ENCODE measurements at regions not wholly inside any gene's neighbourhood (a gene's known extent, or its start where the extent isn't known, plus 50 kb on each side); places are given as distances from the start of the nearest gene placed in this dataset.
"Not testable (repeated sequence)": the region's sequence is repeated elsewhere in the genome, so short reads cannot be mapped to it uniquely, and the experiment has no call there.

DNA sequence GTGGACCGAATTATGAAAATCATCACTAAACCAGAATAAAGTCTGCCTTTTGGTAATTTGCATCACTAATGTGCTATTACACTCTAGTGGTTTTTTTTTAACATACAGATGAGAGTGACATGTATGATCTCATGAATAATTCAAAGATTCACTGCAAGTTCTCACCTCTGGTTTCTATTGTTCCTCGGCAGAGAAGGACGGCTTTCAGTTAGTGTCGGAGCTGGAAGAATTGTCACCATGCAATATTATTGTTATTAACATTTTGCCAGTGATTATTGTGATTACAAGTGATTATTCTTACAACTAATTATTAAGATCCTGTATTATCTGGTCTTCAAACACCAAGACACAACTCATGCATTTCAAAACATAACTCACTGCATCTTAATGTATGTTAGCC lies 366.6 kb upstream of the RPS23 start:
- no peak for DNase-seq (ENCODE audit: low spot score)

DNA sequence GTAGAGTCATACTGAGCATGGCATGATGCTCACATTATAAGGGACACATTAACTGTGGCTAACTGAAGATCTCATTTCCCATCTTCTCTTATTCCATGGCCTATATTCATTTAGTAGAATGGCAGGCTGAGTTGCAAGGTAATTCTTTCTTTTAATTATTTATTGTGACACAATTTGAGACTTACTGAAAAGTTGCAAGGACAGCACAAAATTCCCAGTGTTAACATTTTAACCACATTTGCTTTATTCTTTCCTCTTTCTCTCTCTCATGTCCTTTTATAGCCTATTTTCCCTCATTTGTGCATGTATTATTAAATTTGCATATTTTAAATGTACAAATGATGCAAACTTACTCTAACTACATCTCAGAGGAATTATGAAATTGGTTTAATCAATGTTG lies 366.1 kb upstream of the RPS23 start:
- DNase-seq (ENCODE audit: low spot score) = no peak

DNA sequence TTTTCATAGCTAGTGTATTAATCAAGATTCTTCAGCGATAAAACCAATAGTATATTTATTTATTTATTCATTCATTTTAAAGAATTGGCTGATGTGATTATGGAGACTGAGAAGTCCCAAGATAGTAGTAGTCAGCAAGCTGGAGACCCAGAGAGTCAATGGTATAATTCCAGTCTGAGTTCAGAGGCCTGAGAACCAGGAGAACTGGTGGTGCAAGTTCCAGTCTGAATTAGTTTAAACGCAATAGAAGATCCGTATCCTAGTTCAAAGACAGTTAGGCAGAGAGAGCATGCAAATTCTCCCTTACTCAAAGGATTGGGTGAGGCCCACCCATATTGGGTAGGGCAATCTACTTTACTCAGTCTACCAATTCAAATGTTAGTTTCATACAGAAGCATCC lies 364.2 kb upstream of the RPS23 start:
- DNase-seq (ENCODE audit: low spot score) = no peak

- DNase-seq (ENCODE audit: low spot score) = peak; percentile 93
Observed at GRCh38 chr5:82641331-82642003, 363.3 kb upstream of the RPS23 start.

GRCh38 chr5:82640916-82641315 lies 362.8 kb upstream of the RPS23 start:
- peak; percentile 51 for DNase-seq (ENCODE audit: low spot score)

DNA sequence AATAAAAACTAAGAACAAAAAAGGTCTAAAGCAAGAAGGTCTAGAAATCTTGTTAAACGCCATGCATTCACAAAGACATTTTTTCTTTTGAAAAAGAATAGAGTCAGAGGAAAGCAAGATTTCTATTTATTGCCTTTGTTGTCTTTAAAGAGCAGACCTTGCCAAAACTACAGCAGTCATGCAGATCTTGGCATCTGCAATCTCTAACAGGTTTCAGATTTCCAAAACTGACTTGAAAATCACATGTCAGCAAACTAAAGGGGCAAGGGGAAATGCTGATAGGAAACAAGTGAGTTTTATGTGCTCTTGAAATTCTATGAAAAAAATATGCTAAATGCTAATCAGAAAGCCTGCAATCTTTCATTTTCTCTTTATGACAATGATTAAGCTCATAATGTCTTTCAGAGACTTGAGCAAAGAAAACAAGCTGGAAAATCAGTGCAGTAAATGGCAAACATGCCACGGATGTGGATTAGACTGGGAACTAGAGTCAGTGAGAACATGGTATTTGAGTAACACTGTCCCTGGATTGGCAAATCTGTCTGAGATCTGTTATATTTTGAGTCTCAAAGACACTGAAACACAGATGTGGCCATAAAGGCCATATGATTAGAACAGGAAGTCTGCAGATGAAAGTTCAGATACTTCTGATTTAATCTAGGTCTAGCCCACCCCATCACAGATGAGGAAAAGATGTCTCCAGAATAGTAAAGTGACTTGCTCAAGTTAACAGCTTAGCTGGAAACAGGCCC lies 361.4 kb upstream of the RPS23 start:
- DNase-seq (ENCODE audit: low spot score) = no peak

- no peak for DNase-seq (ENCODE audit: low spot score)
Observed at GRCh38 chr5:82636591-82636990, 358.4 kb upstream of the RPS23 start.

GRCh38 chr5:82635561-82636288 lies 357.6 kb upstream of the RPS23 start:
- DNase-seq (ENCODE audit: low spot score) = no peak

DNA sequence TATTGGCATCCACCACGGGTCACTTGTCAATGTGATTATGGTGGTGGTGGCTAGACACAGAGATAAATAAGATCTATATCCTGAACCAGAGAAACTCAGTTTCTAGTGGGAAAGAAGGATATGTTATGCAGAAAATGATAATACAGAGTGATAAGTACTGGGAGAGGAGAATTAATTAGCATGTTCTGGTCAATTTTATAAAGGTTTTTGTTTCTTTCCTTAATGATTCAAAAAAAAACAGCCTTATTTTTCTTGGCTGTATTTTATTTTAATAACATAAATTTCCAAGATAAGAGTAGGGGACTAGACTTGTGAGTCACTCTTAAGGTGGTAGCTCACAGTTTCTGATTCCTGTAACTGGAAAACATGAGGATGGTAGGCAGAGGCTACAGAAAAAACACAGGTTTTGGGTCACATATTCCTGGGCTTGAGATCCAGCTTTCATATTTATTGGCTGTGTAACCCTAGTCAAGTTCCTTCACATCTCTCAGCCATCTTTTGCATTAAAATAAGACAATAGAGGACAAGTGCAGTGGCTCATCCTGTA lies 350.3 kb upstream of the RPS23 start:
- no peak for DNase-seq (ENCODE audit: low spot score)

GRCh38 chr5:82626905-82627591 lies 348.9 kb upstream of the RPS23 start:
- not testable (repeated sequence) for DNase-seq (ENCODE audit: low spot score)

DNA sequence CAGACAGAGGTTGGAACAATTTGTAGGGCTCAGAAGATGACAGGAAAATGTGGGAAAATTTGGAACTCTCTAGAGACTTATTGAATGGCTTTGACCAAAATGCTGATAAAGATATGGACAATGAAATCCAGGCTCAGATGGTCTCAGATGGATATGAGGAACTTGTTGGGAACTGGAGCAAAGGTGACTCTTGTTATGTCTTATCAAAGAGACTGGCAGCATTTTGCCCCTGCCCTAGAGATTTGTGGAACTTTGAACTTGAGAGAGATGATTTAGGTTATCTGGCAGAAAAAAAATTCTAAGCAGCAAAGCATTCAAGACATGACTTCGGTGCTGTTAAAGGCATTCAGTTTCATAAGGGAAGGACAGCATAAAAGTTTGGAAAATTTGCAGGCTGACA lies 347.9 kb upstream of the RPS23 start:
- DNase-seq (ENCODE audit: low spot score) = not testable (repeated sequence)

- DNase-seq (ENCODE audit: low spot score) = no peak
Observed at GRCh38 chr5:82624062-82624461, 345.9 kb upstream of the RPS23 start.

DNA sequence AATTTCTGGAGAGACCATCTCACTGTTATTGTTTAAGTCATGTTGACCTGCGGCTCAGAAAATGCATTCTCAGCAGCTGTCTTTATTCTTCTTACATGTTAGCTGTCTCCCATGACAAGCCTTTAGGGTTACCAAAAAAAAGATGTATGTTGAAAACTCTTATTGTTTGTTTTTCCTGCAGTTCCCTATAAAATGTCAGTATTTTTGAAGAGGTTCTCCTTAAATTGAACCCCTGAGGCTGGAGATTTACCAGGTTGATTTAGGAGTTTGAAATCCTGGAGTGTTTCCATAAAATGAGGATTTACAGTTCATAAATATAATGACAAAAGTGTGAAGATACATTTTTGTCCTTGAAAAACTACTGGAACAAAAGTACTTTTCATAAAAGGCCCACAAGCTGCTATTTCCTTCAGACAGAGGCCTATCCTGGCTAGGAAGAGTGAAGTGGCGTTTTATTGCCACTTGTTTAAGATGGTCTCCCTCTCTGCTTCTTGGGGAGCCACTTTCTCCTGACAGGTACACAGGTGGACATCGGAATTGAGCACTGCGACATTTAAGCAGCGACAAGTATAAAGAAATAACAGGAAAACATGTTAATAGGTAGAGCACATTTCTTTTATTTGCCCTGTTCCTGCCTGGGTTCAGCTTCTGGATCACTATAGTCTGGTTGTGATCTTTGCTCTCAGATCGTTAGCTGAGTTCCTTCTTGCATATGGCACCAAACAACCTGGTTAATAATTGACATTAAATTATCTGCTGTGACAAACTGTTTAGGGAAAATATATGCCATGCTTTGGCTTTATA lies 344.8 kb upstream of the RPS23 start:
- no peak for DNase-seq (ENCODE audit: low spot score)

- no peak for DNase-seq (ENCODE audit: low spot score)
Observed at GRCh38 chr5:82622205-82622604, 344.1 kb upstream of the RPS23 start.

- no peak for DNase-seq (ENCODE audit: low spot score)
Observed at GRCh38 chr5:82620957-82621600, 342.9 kb upstream of the RPS23 start.

GRCh38 chr5:82619097-82619496 lies 340.9 kb upstream of the RPS23 start:
- no peak for DNase-seq (ENCODE audit: low spot score)

DNA sequence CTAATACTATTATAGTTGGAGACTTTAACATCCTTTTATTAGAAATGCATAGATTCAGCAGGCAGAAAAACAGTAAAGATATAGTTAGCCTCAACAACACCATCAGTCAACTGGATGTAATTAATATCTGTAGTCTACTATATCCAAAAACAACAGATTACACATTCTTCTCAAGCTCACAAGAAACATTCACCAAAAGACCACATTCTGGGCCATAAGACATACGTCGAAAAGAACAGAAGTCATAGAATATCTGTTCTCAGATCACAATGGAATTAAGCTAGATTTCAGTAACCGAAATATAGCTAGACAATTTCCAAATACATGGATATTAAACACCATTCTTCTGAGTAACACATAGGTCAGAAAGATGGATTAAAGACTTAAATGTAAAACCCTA lies 336.6 kb upstream of the RPS23 start:
- no peak for DNase-seq (ENCODE audit: low spot score)

DNA sequence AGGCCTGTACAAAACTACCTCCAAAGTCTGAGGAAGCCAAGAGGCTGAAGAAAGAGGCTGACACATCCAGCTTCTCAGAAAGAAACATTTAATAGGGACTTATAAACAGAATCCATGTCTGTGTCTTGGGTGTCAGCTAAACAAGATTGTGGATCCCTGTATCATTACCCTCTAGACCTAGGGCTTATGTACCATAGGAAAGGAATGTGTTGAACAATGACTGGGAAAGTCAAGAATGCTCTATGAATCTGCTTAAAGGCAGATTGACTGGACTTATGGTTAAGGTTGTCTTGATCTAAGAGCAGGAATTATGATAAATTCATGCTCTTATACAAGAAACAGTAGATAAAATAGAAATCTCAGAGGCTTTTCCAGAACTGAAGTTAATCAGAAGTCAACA lies 335.7 kb upstream of the RPS23 start:
- no peak for DNase-seq (ENCODE audit: low spot score)

- no peak for DNase-seq (ENCODE audit: low spot score)
Observed at GRCh38 chr5:82610686-82611085, 332.5 kb upstream of the RPS23 start.

- DNase-seq (ENCODE audit: low spot score) = no peak
Observed at GRCh38 chr5:82605441-82605973, 327.4 kb upstream of the RPS23 start.

All from Ammon's horn (tissue), 1 donor.